HG02763 (cell line): ENCODE measurements at regions not wholly inside any gene's neighbourhood (a gene's known extent, or its start where the extent isn't known, plus 50 kb on each side); places are given as distances from the start of the nearest gene placed in this dataset.
"Not testable (repeated sequence)": the region's sequence is repeated elsewhere in the genome, so short reads cannot be mapped to it uniquely, and the experiment has no call there.

Source experiments
- ATAC-seq: cut with Tn5 transposase; IDR thresholded peaks from one replicate; pipeline ENCODE4 v1.9.1; 2021; ENCODE audit warnings: mild to moderate bottlenecking, moderate library complexity; ENCODE audit not compliant: unreplicated experiment

GRCh38 chrX:67213686-67214085, 330.1 kb upstream of the AR start:
- not testable (repeated sequence) for ATAC-seq

DNA sequence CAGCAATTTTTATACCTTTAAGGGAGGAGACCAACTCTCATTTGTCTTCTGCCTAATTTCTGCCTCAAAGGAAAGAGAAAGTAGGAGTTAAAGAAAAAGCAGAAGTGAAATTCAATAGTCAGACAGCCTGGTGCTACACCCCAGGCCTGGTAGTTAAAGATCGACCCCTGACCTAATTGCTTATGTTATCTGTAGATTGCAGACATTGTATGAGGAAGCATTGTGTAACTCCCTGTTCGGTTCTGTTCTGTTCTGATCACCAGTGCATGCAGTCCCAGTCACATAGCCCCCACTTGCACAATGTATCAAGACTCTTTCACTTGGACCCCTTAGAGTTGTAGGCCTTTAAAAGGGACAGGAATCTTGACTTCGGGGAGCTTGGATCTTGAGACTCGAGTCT, 335.9 kb upstream of the AR start:
- ATAC-seq, result no peak

GRCh38 chrX:67159437-67159836, 384.4 kb upstream of the AR start:
- ATAC-seq, result no peak

DNA sequence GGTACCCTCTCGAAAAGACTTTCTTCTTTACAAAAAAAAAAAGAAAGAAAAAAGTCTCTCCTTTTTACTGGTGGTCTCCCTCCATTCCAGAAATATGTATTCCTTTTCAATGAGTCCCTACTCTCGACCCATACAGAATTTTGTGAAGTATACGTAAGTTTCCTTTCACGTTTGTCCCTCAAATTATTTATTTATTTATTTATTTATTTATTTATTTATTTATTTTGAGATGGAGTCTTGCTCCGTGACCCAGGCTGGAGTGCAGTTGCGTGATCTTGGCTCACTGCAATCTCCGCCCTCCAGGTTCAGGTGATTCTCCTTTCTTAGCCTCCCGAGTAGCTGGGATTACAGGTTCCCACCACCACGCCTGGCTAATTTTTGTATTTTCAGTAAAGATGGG, 429.2 kb upstream of the AR start:
- ATAC-seq, result no peak

GRCh38 chrX:67105758-67106116, 438.1 kb upstream of the AR start:
- no peak for ATAC-seq

- ATAC-seq, result no peak
These were observed 438.7 kb upstream of the AR start for GRCh38 chrX:67104982-67105757.

DNA sequence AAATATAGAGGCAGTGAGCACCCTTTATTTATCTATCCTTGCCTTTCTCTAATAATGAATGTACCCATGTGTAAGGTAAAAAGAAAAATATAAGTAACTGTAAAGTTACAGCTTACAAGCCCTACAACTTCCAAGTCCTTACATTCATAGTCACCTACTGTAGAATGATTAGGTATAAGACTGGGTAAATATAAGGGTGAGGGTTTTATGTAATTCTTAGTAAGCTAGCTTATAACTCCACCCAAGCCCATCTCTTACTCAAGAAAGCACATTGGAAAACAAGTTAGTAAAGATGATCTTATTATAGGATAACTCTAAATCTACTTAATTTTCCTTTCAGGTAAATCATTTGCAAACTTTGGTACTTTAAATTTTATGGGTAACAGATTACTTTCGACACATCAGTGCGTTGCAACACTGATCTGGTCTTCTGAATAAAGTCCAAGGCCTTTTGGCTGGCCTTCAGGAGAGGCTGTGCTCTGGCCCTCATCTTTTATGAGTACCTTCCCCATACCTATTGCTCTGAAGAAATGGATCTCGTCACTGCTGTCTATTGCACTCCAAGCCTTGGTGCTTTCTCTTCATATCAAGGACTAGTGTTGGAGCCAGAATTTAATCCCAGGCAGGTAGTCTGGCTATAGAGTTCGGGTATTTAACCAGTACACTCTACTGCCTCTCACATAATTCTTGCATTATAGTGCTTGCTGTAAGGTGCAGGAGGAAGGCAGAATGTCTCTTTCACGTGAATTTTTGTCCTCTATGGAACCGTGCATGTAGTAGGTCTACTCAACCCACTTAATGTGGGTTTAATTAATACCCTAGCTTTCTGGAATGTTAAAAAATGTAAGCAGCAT, 443.6 kb upstream of the AR start:
- ATAC-seq, result no peak

DNA sequence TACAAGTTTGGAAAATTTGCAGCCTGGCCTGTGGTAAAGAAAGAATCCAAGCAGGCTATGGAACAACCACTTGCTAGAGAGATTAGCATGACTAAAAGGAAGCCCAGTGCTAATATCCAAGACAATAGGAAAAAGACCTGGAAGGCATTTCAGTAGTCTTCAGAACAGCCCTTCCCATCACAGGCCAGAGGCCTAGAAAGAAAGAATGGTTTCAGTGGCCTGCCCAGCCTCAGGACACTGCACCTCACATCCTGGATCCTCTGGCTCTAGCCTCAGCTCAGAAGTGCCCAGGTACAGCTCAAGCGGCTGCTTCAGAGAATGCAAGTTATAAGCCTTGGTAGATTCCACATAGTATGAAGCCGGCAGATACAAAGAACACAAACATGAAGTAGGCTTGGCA, 449.8 kb upstream of the AR start:
- ATAC-seq, result no peak

DNA sequence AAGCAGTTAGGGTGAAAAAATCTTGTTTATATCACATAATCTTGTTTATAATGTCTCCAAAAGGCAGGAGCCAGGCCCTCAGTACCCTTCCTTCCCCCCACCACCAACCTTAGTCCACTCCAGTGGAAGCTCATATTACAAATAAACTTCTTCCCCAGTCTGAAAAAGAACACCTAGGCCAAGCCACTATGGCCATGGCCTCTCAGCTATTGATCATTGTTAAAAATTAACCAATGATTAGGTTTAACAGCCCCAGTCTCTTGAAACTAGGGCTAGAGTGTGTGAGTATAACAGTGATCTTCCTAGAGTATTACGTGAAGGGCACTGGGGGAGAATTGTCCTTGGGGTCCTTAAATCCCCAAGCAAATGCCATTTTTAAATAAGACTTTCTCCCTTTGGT, 411.9 kb upstream of the EDA2R start:
- no peak for ATAC-seq

DNA sequence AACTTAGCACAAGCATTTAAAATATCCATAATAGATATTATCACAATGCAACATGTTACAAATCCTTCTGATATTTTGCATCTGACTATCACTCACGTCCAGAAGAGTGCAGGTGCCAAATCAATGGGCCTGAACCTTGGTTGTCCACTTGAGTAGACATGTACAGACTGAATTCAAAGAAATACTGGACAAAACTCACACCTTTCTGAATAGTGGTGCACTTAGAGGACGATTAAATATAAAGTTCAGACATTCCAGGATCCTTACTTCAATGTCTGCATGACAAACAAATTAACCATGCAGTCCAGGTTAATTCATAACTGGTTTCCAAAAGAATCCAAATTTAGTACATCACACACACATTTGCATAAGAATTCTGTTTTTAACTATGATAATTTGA, 406.0 kb upstream of the EDA2R start:
- no peak for ATAC-seq

- ATAC-seq, result no peak
These were observed 405.3 kb upstream of the EDA2R start for GRCh38 chrX:67044029-67044653.

- ATAC-seq, result no peak
These were observed 365.6 kb upstream of the EDA2R start for GRCh38 chrX:67004451-67004850.

DNA sequence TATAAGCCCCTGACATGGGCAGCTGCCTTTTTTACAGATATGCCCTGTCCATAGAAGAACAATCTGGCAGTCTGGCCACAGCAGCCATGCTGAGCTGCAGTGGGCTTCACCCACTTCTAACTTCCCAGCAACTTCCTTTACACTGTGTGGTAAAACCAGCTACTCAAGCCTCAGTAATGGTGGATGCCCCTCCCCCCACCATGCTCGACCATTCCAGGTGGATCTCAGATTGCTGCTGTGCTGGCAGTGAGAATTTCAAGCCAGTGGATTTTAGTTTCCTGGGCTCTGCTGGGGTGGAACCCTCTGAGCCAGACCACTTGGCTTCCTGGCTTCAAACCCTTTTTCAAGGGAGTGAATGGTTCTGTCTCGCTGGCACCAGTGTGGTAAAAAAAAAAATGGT, 355.9 kb upstream of the EDA2R start:
- no peak for ATAC-seq

DNA sequence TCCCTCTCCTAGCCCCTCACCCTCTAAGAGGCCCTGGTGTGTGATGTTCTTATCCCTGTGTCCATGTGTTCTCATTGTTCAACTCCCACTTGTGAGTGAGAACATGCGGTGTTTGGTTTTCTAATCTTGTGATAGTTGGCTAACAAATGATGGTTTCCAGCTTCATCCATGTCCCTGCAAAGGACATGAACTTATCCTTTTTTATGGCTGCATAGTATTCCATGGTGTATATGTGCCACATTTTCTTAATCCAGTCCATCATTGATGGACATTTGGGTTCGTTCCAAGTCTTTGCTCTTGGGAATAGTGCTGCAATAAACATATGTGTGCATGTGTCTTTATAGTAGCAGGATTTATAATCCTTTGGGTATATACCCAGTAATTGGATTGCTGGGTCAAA, 353.2 kb upstream of the EDA2R start:
- ATAC-seq, result not testable (repeated sequence)

DNA sequence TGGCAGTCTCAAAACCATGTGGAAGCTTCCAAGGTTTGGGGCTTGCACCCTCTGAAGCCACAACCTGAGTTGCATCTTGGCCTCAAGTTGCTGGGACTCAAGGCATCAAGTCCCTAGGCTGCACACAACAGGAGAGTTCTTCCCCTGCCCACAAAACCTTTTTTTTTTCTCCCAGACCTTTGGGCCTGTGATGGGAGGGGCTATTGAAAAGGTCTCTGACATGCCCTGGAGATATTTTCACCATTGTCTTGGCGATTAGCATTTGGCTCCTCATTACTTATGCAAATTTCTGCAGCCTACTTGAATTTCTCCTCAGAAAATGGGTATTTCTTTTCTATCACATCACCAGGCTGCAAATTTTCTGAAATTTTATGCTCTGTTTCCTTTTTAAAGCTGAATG, 349.5 kb upstream of the EDA2R start:
- ATAC-seq, result no peak

DNA sequence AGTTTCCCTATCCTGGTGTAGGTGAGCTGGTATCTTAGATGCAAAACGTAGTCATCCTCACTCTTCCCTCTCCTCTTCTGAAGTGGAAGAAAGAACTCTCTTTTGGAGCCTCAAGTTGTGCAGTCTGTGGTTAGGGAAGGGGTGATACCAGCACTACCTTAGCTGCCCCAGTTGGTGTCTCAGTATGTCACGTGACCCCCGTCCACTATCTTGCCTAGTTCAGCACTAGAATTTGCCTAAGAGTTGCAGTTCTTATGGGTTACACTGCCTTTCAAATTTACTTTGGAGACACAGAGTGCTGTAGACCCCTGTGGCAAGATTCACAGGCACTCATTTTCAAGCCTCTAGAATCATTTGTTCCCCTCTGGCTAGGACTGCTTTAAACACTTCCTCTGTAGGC, 322.8 kb upstream of the EDA2R start:
- ATAC-seq, result no peak

DNA sequence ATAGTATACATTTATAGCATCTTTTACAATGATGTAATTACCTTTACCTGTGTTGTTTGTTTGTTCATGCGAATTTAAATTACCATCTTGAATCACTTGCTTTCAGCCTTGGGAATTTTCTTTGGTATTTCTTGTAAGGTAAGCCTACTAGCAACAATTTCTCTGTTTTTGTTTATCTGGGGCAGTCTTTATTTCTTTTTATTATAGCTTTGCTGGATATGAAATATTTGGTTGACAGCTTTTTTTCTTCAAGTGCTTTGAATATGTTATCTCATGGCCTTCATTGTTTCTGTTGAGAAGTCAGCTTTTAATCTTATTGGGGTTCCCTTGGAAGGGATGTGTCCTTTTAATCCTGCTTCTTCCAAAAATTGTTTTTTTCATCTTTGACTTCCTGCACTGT, 292.8 kb upstream of the EDA2R start:
- ATAC-seq, result no peak

DNA sequence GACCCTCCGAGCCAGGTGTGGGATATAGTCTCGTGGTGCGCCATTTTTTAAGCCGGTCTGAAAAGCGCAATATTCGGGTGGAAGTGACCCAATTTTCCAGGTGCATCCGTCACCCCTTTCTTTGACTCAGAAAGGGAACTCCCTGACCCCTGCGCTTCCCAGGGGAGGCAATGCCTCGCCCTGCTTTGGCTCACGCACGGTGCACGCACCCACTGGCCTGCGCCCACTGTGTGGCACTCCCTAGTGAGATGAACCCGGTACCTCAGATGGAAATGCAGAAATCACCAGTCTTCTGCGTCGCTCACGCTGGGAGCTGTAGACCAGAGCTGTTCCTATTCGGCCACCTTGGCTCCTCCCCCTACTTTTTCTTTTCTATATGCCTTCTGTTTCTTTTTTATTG, 291.6 kb upstream of the EDA2R start:
- ATAC-seq, result not testable (repeated sequence)

- no peak for ATAC-seq
These were observed 281.4 kb upstream of the EDA2R start for GRCh38 chrX:66920296-66920695.

- no peak for ATAC-seq
These were observed 280.5 kb upstream of the EDA2R start for GRCh38 chrX:66919280-66919832.

DNA sequence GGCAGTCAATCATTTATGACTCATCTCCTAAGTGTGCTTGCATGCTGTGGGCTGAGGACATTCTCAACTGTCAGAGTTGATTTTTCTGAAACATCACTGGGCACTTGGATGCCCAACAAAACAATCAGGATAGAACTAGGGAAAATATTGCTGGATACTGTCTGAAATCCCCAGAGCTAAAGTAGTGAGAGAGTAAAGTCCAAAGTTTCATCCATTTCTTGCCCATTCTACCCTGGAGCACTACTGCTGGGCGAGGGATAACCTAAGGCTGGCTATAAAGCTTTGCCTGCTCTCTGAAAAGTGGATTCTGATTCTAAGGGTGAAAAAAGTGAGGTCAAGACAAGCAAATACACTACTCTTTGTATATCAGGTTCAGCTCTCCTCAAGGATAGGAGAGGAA, 279.6 kb upstream of the EDA2R start:
- no peak for ATAC-seq

GRCh38 chrX:66915893-66916292, 277.0 kb upstream of the EDA2R start:
- no peak for ATAC-seq
